NCI-H510A treated with DMSO at 0.1 percent for 48 hours (cell line): ENCODE measurements at regions not wholly inside any gene's neighbourhood (a gene's known extent, or its start where the extent isn't known, plus 50 kb on each side); places are given as distances from the start of the nearest gene placed in this dataset.
"Not testable (repeated sequence)": the region's sequence is repeated elsewhere in the genome, so short reads cannot be mapped to it uniquely, and the experiment has no call there.

Source experiments
- DNase-seq: peaks from one replicate; lab custom pipeline; 2025; lab: John Stamatoyannopoulos, UW

DNA sequence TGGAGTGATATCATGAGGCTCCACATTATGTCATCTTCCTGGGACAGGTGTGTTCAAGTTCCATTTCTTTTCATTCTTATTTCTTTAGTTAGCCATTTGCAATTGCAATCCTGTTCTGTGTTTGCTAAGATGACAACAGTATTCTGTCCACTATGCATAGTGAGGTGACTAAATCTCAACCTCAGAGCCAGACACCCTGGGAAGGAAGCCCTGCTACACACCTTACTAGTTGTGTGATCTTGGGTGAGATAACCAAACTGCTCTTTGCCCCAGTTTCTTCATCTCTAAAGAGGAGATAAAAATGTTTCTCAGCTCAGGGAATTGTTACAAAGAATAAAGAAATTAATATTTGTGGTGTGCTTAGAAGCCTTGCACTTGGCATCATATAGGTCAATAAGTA lies 215.1 kb upstream of the RPS23 start:
- no peak for DNase-seq

DNA sequence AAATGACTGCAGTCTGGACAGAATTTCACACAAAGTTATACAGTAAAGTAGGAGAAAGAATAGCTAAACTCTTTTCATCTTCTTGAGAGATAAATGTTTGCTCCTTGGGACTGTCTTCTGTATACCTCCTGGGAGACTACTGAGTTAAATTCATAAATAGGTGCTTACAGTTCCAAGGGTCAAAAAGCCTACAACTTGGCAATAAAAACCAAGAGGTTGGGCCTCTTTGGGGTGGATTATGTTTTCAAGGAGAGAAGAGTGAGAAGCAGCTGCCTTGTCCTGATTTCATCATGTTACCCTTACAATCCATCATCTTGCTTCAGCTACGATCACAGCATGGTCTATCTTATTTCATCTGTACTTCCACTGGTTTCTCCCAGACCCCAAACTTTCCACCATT lies 213.2 kb upstream of the RPS23 start:
- no peak for DNase-seq

DNA sequence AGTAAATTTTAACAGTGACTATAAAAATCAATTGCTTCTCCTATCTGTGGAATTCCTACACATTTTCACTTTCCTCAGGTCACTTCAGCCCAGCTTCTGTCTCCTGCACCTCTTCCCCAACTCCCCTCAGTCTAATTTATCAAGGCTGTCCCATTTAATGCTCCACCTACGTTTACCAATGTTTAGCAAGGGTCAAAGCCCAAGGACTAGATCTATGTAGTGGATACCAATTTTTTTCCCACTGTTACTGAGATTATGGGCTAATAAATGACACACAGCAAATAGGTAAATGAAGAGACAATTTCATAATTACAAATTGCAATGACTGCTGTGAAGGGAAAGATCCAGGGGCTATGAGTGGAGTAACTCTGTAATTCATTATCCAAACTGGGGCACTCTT lies 211.5 kb upstream of the RPS23 start:
- no peak for DNase-seq

DNA sequence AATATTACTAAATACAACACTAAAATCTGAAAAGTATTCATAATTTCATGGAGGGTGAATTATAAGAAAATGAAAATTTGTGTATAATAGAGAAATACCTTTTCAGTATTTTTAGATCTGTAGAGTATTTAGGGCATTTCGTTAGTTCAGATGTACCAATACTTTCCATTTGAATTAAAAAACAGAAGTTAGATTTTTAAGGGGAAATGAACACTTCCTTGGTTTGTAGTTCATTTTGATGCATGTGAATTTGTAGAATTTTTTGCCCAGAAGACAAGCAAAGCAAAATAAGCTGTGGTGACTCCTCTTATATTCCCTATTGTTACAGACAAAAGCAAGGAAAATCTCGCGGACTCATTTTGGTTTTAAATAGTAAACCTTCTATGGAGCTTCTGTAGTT lies 209.0 kb upstream of the RPS23 start:
- no peak for DNase-seq

DNA sequence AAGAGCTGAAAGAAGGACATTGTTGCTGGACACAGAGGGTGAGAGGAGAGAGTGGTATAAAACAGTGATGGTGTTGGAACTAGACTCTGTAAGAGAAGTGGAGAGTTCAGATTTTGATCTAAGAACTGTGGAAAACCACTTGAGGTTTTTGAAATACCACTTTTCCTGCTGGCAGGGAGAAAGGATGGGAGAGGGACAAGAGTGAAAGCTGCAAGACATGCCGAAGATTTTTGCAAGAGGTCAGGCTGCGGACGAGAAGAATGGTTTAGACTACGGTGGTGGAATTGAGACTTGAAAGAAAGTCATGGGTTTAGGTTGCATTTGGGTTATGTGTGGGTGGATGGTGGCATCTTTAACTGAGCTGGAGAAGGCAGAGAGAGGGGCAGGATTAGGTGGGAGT lies 202.2 kb upstream of the RPS23 start:
- no peak for DNase-seq

DNA sequence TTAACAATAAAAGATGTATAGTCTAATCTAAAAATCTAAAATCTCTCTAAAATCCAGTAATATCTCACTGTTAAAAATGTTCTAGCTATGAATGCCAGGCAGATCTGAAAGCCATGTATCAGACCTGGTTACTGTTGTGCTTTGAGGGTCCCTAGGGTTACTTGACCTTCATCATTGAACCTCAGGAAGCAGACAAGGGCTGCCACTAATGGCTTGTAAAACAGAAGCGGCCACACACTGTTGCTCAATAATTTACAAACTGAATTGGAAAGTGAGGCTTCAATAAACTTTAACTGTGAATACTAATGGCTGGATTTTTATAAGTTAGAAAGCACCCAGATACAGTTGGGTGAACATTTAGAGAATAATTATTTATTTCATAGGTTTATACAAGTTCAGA lies 198.0 kb upstream of the RPS23 start:
- no peak for DNase-seq

DNA sequence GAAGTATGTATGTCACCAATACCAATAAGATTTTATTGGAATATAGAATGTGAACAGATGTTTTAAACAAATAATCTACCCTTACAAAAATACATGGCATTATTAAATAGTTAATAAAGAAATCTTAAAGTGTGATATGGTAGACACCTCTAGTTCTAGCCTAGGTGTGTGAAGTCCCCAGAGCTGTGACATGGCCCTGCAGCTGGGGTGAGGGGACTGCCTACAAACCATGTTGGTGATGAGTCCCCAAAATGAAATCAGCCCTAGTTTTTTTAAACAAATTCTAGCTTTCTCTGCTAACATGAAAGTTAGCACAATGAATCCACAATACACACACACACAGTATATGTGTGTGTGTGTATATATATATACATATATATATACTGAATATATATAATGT lies 195.1 kb upstream of the RPS23 start:
- no peak for DNase-seq

DNA sequence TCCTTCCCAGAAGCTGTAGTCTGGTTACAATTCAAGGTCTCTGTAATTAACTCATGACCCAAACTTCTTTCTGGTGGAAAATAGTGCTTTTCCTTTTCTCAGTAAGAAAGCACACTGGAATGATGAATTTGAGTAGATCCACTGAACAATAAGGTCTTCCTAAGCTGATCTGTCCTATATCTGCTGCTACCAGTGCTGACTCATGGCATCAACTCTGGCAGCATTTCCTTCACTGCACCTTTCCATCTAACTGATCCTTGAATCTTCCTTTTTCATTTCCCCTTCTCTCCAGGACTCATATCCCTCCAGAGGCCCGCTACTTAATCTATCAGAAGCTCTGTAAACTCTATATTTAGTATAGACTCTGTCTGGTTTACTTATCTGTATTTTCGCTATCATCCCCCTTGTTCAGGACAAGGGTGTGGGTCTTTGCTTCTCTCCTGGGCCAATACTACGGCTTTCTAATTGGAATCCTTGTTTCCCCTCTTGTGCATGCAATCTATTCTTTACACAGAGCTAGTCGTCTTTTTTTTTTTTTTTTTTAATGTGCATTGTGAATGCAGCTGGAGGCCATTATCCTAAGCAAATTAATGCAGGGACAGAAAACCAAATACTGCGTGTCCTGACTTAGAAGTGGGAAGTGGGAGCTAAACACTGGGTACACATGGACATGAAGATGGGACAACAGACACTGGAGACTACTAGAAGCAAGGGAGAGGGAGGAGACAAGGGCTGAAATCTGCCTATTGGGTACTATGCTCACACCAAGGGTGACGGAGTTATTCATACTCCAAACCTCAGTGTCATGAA lies 192.2 kb upstream of the RPS23 start:
- no peak for DNase-seq

DNA sequence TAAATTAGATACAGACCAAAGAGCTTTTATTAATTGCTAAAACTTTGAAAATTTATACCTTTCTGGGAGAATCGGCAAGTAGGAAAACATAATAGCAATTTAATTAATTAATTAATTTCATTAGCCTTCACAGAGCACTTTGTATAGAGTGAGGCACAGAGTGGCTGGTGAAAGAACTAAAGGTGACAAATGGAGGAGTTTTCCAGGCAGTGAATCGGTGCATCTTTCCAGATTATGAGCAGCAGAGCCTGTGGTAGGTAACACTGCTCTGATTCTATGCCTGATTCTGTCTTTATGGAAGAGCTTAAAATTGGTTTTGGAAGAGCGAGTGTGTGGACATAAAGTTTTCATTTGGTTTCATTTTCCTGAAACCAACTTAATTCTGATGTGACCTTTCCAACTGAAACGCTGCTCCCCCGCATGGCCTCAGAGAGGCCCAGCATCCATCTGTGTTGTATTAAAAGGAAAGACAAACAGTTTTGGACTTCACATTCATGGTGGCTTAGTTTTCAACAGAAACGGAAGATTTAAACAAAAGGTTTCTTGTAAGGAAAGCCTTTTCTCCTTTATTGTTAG lies 188.9 kb upstream of the RPS23 start:
- no peak for DNase-seq

DNA sequence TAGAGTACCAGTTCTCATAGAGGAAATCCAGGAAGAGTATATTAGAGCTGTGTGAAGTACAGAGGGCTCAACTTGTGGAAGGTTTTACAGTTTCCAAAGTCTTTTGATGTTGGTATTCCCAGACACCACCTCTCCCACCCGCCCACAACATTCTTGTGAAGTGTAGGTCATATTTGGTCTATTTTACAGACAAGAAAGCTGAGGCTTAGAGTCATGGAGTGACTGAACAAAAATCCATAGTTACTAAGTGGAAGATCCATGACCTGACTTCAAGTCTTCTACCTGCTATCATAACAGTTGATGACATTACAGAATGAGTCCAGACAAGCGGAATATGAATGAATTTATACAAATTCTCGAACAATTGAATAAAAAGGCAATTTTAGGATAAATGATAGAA lies 187.1 kb upstream of the RPS23 start:
- DNase-seq = no peak

DNA sequence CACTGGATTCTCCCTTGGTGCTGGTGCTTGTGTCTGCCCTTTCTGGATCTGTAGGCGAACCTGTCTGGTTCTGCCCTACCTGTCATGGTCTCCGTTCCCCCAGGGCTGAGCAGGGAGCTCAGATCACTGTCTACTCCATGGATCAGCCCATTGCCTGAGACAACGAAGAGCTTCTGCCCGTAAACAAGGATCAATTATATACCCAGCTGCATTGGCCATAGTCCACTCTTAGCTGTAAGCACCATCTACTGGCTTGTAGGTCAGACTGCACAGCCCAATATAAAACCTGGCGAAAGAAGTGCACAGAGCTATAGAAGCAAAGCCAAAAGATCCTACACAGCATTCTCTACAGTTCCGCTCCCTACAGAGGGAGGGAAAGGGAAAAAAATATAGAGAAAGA lies 181.5 kb upstream of the RPS23 start:
- DNase-seq = no peak

DNA sequence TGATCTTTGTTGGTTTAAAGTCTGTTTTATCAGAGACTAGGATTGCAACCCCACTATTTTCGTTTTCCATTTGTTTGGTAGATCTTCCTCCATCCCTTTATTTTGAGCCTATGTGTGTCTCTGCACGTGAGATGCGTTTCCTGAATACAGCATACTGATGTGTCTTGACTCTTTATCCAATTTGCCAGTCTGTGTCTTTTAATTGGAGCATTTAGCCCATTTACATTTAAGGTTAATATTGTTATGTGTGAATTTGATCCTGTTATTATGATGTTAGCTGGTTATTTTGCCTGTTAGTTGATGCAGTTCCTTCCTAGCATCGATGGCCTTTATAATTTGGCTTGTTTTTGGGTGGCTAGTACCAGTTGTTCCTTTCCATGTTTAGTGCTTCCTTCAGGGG lies 177.2 kb upstream of the RPS23 start:
- not testable (repeated sequence) for DNase-seq

DNA sequence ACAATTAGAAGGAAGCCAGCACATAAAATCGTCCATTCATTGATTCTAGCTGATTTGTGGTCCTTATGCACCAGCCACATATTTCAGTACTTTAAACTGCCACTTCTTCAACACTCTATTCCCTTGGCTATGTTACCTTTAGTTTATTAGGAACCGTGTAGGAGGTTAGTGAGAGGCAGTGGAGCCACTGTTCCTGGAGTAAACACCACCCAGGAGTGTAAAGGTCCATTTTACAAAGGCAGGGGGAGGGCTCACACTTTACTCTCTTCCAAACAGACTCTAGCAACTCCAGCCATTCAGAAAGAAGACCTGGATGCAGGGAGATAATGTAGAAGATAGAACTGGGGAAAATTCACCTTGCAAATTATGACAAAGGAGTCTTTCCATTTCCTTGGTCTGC lies 170.2 kb upstream of the RPS23 start:
- DNase-seq = no peak

DNA sequence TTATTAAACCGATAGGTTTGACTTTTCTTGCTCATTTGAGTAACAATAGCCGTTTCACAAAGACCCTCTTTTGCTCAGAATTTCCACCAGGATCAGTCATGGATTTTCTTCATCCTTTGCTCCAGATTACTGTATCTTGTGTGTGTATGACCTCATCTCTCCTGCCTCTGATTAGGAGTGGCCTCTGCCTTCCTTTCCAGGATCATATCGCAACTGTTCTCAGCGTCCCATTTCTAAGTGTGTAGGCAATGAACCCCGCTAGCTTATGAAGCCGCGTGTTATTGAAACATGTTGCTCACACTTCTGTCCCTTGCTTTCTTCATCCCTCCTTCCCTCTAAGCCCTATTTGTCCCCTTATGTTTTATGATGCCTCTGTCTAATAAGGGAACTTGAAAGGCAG lies 169.8 kb upstream of the RPS23 start:
- no peak for DNase-seq

DNA sequence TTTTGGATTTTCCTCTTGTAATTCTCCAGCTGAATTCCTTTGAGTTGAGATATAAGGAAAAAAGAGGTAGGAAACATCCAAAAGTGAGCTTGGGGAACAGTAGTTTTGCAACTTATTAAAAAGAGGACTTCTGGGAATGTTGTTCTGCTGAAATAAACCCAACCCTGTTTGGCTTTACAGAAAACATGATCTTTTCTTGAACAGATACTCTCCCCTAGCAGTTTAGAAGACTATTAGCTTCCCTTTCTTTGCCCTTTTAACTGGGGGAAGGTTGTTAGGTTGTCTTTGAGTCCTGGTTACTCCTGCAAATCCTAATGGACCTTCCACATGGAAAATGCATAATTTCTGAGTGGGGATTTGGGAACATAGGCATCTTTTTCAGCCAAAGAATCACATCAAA lies 168.7 kb upstream of the RPS23 start:
- no peak for DNase-seq

DNA sequence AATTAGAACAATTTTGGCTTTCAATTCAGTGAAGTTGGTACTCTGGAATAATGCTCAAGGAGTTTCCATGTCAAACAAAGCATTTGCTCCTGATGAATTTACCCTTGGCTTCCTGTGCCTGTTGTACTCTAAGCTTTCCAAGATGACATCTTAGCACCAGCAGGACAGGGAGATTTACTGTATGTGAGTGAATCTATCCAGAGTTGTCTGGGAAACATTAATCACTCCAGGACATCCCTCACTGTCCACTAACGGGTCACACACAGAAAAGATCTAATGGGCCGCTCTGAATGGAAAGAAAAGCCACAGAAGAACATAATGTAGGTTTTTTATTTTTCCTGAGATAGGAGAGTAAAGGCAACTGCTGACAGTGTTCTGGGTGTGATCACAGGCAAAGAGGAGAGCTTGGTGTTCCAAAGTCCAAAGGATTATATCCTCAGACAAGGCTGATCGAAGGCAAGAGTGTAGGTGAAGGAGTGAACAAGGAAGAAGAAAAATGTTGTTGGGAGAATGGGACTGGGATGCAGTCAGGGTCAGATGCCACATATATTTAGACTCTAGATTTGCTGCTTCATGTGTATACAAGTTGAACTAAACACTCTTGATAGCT lies 167.7 kb upstream of the RPS23 start:
- DNase-seq = no peak

DNA sequence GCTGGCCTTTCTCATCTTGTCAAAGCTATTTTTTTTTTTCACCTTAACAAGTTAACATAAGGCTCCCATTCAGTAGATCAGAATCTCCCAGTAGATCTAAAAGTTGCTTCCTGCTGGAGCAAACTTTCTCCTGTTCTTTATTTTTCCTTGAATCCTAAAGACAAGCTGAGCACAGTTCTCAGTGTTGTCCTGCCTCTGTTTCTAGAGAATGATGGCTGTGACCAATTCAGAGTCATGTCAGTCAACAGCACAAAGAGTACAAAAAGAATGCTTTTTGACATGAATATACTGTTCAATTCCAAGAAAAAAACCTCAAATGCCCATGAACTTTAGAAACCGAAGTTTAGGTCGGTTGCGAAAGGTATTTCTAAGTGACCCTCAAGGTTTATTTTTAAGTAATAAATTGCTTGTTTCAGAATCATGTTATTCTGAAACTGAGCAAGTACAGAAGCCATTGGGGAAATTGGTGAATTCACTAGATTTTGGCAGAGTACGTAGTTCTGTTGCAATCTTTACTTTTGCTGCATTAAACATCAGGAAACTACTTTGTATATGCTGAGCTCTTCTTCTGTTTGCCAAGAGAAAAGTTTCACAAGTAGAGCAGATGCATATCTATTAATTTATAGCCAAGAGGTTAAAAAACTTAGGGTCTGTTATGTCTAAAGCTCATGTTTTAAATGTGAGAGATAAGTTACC lies 161.7 kb upstream of the RPS23 start:
- no peak for DNase-seq

DNA sequence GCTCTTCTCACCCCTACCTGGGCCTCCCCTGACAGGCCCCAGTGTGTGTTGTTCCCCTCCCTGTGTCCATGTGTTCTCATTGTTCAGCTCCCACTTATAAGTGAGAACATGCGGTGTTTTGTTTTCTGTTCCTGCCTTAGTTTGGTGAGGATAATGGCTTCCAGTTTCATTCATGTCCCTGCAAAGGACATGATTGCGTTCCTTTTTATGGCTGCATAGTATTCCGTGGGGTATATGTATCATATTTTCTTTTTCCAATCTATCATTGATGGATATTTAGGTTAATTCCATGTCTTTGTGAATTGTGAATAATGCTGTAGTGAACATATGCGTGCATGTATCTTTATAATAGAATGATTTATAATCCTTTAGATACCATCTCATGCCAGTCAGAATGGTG lies 159.4 kb upstream of the RPS23 start:
- not testable (repeated sequence) for DNase-seq

DNA sequence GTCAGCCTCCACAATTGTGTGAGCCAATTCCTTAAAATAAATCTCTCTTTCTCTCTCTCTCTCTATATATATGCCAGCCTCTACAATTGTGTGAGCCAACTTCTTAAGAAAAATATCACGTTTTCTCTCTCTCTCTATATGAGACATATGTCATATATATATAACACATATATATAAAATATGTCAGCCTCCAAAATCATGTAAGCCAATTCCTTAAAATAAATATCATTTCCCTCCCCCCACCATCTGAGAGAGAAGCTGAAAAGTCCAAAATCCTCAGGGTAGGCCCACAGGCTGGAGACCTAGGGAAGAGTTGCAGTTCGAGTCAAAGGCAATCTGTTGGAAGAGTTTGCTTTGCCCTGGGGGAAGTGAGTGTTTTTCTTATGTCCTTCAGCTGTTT lies 158.1 kb upstream of the RPS23 start:
- DNase-seq = no peak

DNA sequence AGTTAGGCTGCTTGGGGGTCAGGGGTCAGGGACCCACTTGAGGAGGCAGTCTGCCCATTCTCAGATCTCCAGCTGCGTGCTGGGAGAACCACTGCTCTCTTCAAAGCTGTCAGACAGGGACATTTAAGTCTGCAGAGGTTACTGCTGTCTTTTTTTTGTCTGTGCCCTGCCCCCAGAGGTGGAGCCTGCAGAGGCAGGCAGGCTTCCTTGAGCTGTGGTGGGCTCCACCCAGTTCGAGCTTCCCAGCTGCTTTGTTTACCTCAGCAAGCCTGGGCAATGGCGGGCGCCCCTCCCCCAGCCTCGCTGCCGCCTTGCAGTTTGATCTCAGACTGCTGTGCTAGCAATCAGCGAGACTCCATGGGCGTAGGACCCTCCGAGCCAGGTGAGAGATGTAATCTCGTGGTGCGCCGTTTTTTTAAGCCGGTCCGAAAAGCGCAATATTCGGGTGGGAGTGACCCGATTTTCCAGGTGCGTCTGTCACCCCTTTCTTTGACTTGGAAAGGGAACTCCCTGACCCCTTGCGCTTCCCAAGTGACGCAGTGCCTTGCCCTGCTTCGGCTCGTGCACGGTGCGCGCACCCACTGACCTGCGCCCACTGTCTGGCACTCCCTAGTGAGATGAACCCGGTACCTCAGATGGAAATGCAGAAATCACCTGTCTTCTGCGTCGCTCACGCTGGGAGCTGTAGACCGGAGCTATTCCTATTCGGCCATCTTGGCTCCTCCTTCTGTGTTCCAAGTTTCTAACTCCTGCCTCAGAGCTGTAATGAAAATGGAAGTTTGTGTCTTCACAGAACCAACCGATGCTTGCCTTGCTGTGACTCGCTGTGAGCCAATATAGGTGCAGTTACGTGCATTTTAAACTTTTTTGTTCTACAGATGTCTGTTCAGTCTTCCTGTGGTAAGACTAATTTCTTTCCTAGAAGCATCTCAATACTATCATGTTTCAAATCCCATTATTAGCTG lies 156.8 kb upstream of the RPS23 start:
- not testable (repeated sequence) for DNase-seq

DNA sequence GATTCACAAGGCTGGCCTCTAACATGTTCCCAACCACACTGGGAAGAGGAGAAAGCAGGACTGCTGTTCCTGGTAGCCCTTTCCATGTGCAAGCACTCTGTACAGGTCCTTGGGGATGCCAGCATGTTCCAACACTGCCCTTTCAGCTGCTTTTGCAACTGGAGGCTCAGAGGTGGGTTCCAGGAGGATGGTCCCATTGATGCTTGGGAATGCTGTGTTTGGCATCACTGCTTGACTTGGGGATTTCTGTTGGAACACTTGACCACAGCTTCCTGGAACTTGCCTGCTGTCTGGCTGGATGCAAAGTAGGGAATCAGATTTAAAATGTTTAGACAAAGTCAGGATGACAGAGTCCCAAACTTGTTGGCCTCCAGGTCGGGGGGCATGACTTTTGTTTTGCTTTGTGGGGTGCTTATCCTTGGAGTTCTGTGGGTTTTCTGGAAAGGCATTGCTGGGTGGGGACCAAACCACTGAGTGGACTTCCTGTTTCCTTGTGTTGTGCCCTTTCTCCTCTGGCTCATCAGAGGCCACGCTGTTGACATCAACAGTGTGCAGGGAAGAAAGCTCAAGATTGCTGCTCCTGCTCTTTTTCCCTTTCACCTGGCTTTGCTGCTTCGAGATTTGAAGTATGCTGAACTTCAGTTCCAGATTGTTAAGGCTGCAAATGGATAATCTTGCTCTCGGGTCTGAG lies 148.5 kb upstream of the RPS23 start:
- DNase-seq = no peak
